Lower lobe of right lung (tissue), 2 donors: ENCODE measurements at regions not wholly inside any gene's neighbourhood (a gene's known extent, or its start where the extent isn't known, plus 50 kb on each side); places are given as distances from the start of the nearest gene placed in this dataset.

Source experiments
- ATAC-seq, 2 donors: fragments of 200-7000 bp; cut with Tn5 transposase; one replicate each; pipeline ENCODE4 v1.9.1; 2020 to 2022; ENCODE audit warnings: mild to moderate bottlenecking in 2 of 2, moderate library complexity in 2 of 2
- DNase-seq: peaks from one replicate; pipeline ENCODE4 v3.0.0-alpha.2; 2020
- H3K27ac ChIP-seq: fragments of 200-600 bp; one replicate; pipeline ENCODE4 v1.8.0; 2022
- H3K27me3 ChIP-seq: fragments of 200-600 bp; one replicate; pipeline ENCODE4 v1.8.0; 2022; ENCODE audit warnings: low read depth
- H3K36me3 ChIP-seq: fragments of 200-600 bp; one replicate; pipeline ENCODE4 v1.8.0; 2022; ENCODE audit warnings: mild to moderate bottlenecking
- H3K4me1 ChIP-seq: fragments of 200-600 bp; one replicate; pipeline ENCODE4 v1.8.0; 2022
- H3K4me3 ChIP-seq: fragments of 200-600 bp; one replicate; pipeline ENCODE4 v1.8.0; 2022; ENCODE audit warnings: mild to moderate bottlenecking
- H3K9me3 ChIP-seq: fragments of 200-600 bp; one replicate; pipeline ENCODE4 v1.8.0; 2022
- CTCF ChIP-seq: fragments of 200-600 bp; IDR thresholded peaks from one replicate; pipeline ENCODE4 v1.8.0; 2022; ENCODE audit warnings: antibody characterized with exemption, mild to moderate bottlenecking
- intact Hi-C: fragments of 100-400 bp; cut with DNase I; formaldehyde crosslinking; loops from one replicate; pipeline ENCODE4 v1.11.0; 2022
- donor health status: DM: no; HTN: yes; CAD: no; lungs with severe emphysema.

- H3K36me3 ChIP-seq = no peaks in the 10 kb centered on the region
- intact Hi-C loops = no loop called here
- no peaks in the 10 kb centered on the region for H3K9me3 ChIP-seq
- H3K4me1 ChIP-seq = no peaks in the 10 kb centered on the region
- no peak overlapping the region for H3K27ac ChIP-seq
- ATAC-seq (no peak), DNase-seq (no peak)
- H3K4me3 ChIP-seq = no peak overlapping the region
- no peak for TF ChIP-seq CTCF
- no peaks in the 10 kb centered on the region for H3K27me3 ChIP-seq
These were observed 1247.2 kb upstream of the PRR20A start for GRCh38 chr13:55893540-55893939.

- Histone ChIP-seq H3K36me3 (no peaks in the 10 kb centered on the region), H3K9me3 (no peaks in the 10 kb centered on the region), H3K27me3 (no peaks in the 10 kb centered on the region), H3K4me1 (no peaks in the 10 kb centered on the region), H3K4me3 (no peak overlapping the region), H3K27ac (no peak overlapping the region)
- intact Hi-C loops = no loop called here
- no peak for ATAC-seq
- TF ChIP-seq CTCF = no peak
- no peak for DNase-seq
These were observed 1203.5 kb upstream of the PRR20A start for GRCh38 chr13:55937180-55937579.

- no peaks in the 10 kb centered on the region for H3K9me3 ChIP-seq
- ATAC-seq = no peak
- H3K4me1 ChIP-seq = no peaks in the 10 kb centered on the region
- no peak overlapping the region for H3K27ac ChIP-seq
- H3K27me3 ChIP-seq = no peaks in the 10 kb centered on the region
- DNase-seq = no peak
- intact Hi-C loops = no loop called here
- H3K36me3 ChIP-seq = no peaks in the 10 kb centered on the region
- TF ChIP-seq CTCF = no peak
- H3K4me3 ChIP-seq = no peak overlapping the region
These were observed 1192.5 kb upstream of the PRR20A start for GRCh38 chr13:55948175-55948574.

- no peaks in the 10 kb centered on the region for H3K36me3 ChIP-seq
- peaks cover 6% of the 10 kb centered on the region for H3K9me3 ChIP-seq
- TF ChIP-seq CTCF = no peak
- ATAC-seq (peak in 1 of 2 donors; percentile 21), DNase-seq (no peak)
- no peaks in the 10 kb centered on the region for H3K27me3 ChIP-seq
- no peak overlapping the region for H3K27ac ChIP-seq
- no peak overlapping the region for H3K4me3 ChIP-seq
- intact Hi-C loops = no loop called here
- no peaks in the 10 kb centered on the region for H3K4me1 ChIP-seq
These were observed 1176.8 kb upstream of the PRR20A start for GRCh38 chr13:55963934-55964333.

- no peak for TF ChIP-seq CTCF
- no peaks in the 10 kb centered on the region for H3K36me3 ChIP-seq
- H3K27me3 ChIP-seq = no peaks in the 10 kb centered on the region
These were observed 1173.7 kb upstream of the PRR20A start for GRCh38 chr13:55967055-55967454.

GRCh38 chr13:55977436-55977835 is 1163.3 kb upstream of the PRR20A start:
- Histone ChIP-seq H3K27me3 (no peaks in the 10 kb centered on the region), H3K27ac (no peak overlapping the region), H3K36me3 (no peaks in the 10 kb centered on the region), H3K4me1 (no peaks in the 10 kb centered on the region), H3K4me3 (no peak overlapping the region), H3K9me3 (no peaks in the 10 kb centered on the region)
- no peak for DNase-seq
- ATAC-seq = peak in 1 of 2 donors; percentile 35
- TF ChIP-seq CTCF = no peak
- intact Hi-C loops = no loop called here

More at GRCh38 chr13:55967055-55967454, 1173.7 kb upstream of the PRR20A start:
- no peak for DNase-seq
- peaks cover 1% of the 10 kb centered on the region for H3K9me3 ChIP-seq
- intact Hi-C loops = no loop called here
- H3K4me3 ChIP-seq = no peak overlapping the region
- H3K4me1 ChIP-seq = no peaks in the 10 kb centered on the region
- no peak for ATAC-seq
- H3K27ac ChIP-seq = no peak overlapping the region
